Mesenchymal stem cell (in vitro differentiated cells and primary cell): ENCODE measurements at regions not wholly inside any gene's neighbourhood (a gene's known extent, or its start where the extent isn't known, plus 50 kb on each side); places are given as distances from the start of the nearest gene placed in this dataset.

Source experiments
- DNase-seq: peaks from one replicate; pipeline ENCODE4 v3.0.0-alpha.2; 2013
- H2AFZ ChIP-seq: one replicate; pipeline ENCODE4 v1.6.1; 2013; ENCODE audit warnings: low read depth, mild to moderate bottlenecking, control low read depth, inconsistent platforms, low read length, moderate library complexity
- H2AK5ac ChIP-seq: 2 replicates; pipeline ENCODE4 v1.6.1; 2013; ENCODE audit warnings: low read length, moderate library complexity, mild to moderate bottlenecking, inconsistent platforms; ENCODE audit not compliant: severe bottlenecking
- H2BK120ac ChIP-seq: one replicate; pipeline ENCODE4 v1.6.1; 2013; ENCODE audit warnings: low read depth, mild to moderate bottlenecking, inconsistent platforms, low read length, moderate library complexity
- H2BK12ac ChIP-seq, 2 experiments: one replicate each; pipeline ENCODE4 v1.6.1; 2013; ENCODE audit warnings: inconsistent platforms in 2 of 2, low read length in 2 of 2, mild to moderate bottlenecking in 2 of 2, moderate library complexity in 2 of 2, control low read depth in 1 of 2
- H2BK15ac ChIP-seq: one replicate; pipeline ENCODE4 v1.6.1; 2013; ENCODE audit warnings: mild to moderate bottlenecking, low read depth, inconsistent platforms; ENCODE audit not compliant: poor library complexity, severe bottlenecking
- H2BK5ac ChIP-seq: 2 replicates; pipeline ENCODE4 v1.6.1; 2013; ENCODE audit warnings: low read depth, mild to moderate bottlenecking, low read length, control low read depth, inconsistent platforms; ENCODE audit not compliant: poor library complexity, severe bottlenecking
- H3K14ac ChIP-seq, 2 experiments: one replicate each; pipeline ENCODE4 v1.6.1; 2013; ENCODE audit warnings: inconsistent platforms in 2 of 2, low read length in 2 of 2, control low read depth in 1 of 2, mild to moderate bottlenecking in 1 of 2, moderate library complexity in 1 of 2
- H3K18ac ChIP-seq, 2 experiments: one replicate each; pipeline ENCODE4 v1.6.1; 2013; ENCODE audit warnings: inconsistent platforms in 2 of 2, low read length in 2 of 2, control low read depth in 1 of 2, low read depth in 1 of 2, mild to moderate bottlenecking in 1 of 2
- H3K23ac ChIP-seq, 2 experiments: one replicate each; pipeline ENCODE4 v1.6.1; 2013; ENCODE audit warnings: inconsistent platforms in 2 of 2, low read length in 2 of 2, mild to moderate bottlenecking in 2 of 2, moderate library complexity in 2 of 2, control low read depth in 1 of 2
- H3K27ac ChIP-seq: 2 replicates; pipeline ENCODE4 v1.5.1; 2013; ENCODE audit warnings: mild to moderate bottlenecking, moderate library complexity, low read length, control low read depth, inconsistent platforms; ENCODE audit not compliant: poor library complexity, severe bottlenecking
- H3K27me3 ChIP-seq, 2 experiments: 2 replicates each; pipeline versions ENCODE4 v1.6.1 to v1.7.0; 2013; ENCODE audit warnings: low read length in 2 of 2, mild to moderate bottlenecking in 2 of 2, moderate library complexity in 2 of 2, control low read depth in 1 of 2, inconsistent platforms in 1 of 2; ENCODE audit not compliant: control insufficient read depth in 1 of 2, insufficient read depth in 1 of 2
- H3K36me3 ChIP-seq, 2 experiments: 2 replicates each; pipeline versions ENCODE4 v1.6.1 to v1.7.0; 2013; ENCODE audit warnings: low read length in 2 of 2, control low read depth in 1 of 2, inconsistent platforms in 1 of 2, low read depth in 1 of 2, mild to moderate bottlenecking in 1 of 2; ENCODE audit not compliant: insufficient read depth in 2 of 2, control insufficient read depth in 1 of 2
- H3K4ac ChIP-seq, 2 experiments: one replicate each; pipeline ENCODE4 v1.6.1; 2013; ENCODE audit warnings: inconsistent platforms in 2 of 2, low read length in 2 of 2, mild to moderate bottlenecking in 2 of 2, moderate library complexity in 2 of 2, control low read depth in 1 of 2, low read depth in 1 of 2
- H3K4me1 ChIP-seq: 2 replicates; pipeline ENCODE4 v1.6.1; 2013; ENCODE audit warnings: low read depth, low read length, control low read depth; ENCODE audit not compliant: control insufficient read depth, insufficient read depth
- H3K4me2 ChIP-seq: 2 replicates; pipeline ENCODE4 v1.6.1; 2013; ENCODE audit warnings: low read length, mild to moderate bottlenecking, inconsistent platforms; ENCODE audit not compliant: poor library complexity, severe bottlenecking
- H3K4me3 ChIP-seq, 2 experiments: 2 replicates each; pipeline versions ENCODE4 v1.5.1 to v1.7.0; 2013; ENCODE audit warnings: low read length in 2 of 2, mild to moderate bottlenecking in 2 of 2, control low read depth in 1 of 2, low read depth in 1 of 2; ENCODE audit not compliant: insufficient read depth in 1 of 2
- H3K79me1 ChIP-seq: replicated peaks from 2 replicates; pipeline ENCODE4 v1.6.1; 2013; ENCODE audit warnings: mild to moderate bottlenecking, control low read depth, low read length, inconsistent platforms; ENCODE audit not compliant: poor library complexity, severe bottlenecking
- H3K9ac ChIP-seq: 2 replicates; pipeline ENCODE4 v1.7.0; 2013; ENCODE audit warnings: mild to moderate bottlenecking, low read length, moderate library complexity
- H3K9me3 ChIP-seq: 2 replicates; pipeline ENCODE4 v1.7.0; 2013; ENCODE audit warnings: mild to moderate bottlenecking, low read length; ENCODE audit not compliant: control insufficient read depth
- H4K8ac ChIP-seq: one replicate; pipeline ENCODE4 v1.6.1; 2013; ENCODE audit warnings: inconsistent platforms, mild to moderate bottlenecking, low read length, moderate library complexity
- H4K91ac ChIP-seq: one replicate; pipeline ENCODE4 v1.6.1; 2013; ENCODE audit warnings: mild to moderate bottlenecking, low read length, inconsistent platforms
- WGBS: methylation state at CpG from one replicate; pipeline ENCODE4 v1.1.7; 2013; ENCODE audit warnings: mixed read lengths; 5-methylcytosine and 5-hydroxymethylcytosine counted together

DNA sequence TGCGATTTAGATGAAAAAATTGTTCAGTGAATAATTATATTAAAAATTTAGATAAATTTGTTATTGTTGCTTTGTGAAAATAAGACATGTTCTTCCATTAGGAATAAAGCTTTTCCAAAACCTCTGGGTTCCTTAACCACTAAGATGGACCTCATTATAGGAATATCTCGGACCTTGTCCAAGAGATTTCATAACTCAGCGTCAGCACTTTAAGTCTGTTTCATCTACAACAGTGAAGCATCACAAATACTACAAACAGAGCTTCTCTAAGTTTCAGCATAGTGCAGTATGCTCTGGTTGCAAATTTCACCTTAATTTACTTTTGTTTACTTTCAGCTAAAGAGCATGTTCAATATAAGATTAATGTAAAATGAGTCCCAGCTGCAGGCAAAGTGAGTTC is 150.3 kb downstream of the UBE2E3 start:
- Histone ChIP-seq H3K36me3 (no peaks in the 10 kb centered on the region), H4K91ac (no peak overlapping the region), H4K8ac (no peak overlapping the region), H3K23ac (no peak overlapping the region), H3K18ac (no peak overlapping the region), H3K4ac (no peak overlapping the region), H3K9me3 (peaks cover 14% of the 10 kb centered on the region), H3K27me3 (no peaks in the 10 kb centered on the region), H2AK5ac (no peak overlapping the region), H2AFZ (no peak overlapping the region), H2BK5ac (no peak overlapping the region), H3K14ac (no peak overlapping the region), H3K27ac (no peak overlapping the region), H3K4me3 (no peak overlapping the region), H3K4me1 (no peaks in the 10 kb centered on the region), H2BK120ac (no peak overlapping the region), H2BK12ac (no peak overlapping the region), H3K9ac (no peak overlapping the region), H3K4me2 (no peak overlapping the region), H3K79me1 (no peaks in the 10 kb centered on the region), H2BK15ac (no peak overlapping the region)
- DNase-seq: no peak
- 79% methylated on average over 2 of the region's 3 CpGs for WGBS

DNA sequence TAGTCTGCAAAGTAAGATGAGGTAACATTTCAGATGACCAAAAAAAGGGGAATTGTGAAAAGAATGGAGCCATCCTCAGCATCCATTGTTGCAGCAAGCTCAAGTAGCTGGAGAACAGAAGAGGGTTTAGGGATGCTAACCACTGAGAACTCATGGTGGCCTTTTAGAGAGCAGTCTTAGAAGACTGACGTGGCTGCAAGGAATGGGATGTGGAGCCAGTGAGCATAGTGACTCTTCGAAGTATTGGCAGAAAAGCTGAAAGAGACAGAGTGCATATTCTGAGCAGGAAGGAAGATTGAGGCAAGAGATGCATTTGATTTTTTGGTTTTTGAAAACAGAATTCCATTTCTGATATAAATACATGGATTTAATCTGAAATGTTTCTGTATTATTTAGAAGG is 151.2 kb downstream of the UBE2E3 start:
- DNase-seq: no peak
- Histone ChIP-seq H3K36me3 (no peaks in the 10 kb centered on the region), H3K9me3 (peaks cover 16% of the 10 kb centered on the region), H2BK120ac (no peak overlapping the region), H3K23ac (no peak overlapping the region), H2AFZ (no peak overlapping the region), H2BK15ac (no peak overlapping the region), H3K4me3 (no peak overlapping the region), H4K91ac (no peak overlapping the region), H2BK5ac (no peak overlapping the region), H3K4me2 (no peak overlapping the region), H3K4me1 (no peaks in the 10 kb centered on the region), H2BK12ac (no peak overlapping the region), H3K18ac (no peak overlapping the region), H4K8ac (no peak overlapping the region), H3K27ac (no peak overlapping the region), H3K79me1 (no peaks in the 10 kb centered on the region), H2AK5ac (no peak overlapping the region), H3K27me3 (no peaks in the 10 kb centered on the region), H3K9ac (no peak overlapping the region), H3K14ac (no peak overlapping the region), H3K4ac (no peak overlapping the region)
- WGBS: 98% methylated on average over 2 of the region's 2 CpGs

DNA sequence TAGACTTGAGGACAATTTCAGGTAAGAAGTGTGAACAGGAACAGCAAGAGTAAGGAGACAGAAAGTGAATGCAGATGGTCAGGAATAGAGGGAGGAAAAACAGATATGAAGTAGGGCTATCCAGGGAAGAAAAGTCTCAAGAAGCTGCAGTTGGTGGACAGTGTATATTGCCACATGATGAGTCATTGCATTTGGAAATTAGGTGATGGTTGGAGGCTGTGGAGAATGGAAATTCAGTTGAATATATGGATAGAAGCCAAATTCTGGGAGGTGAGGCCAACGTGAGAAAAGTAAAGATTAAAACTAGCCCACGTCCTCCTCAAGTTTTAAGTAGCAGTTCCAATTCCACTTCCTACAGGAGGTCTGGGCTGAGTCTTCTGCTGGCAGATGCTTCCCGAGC is 158.4 kb downstream of the UBE2E3 start:
- peak; percentile 46 for DNase-seq
- Histone ChIP-seq H2AK5ac (no peak overlapping the region), H3K9me3 (peaks cover 16% of the 10 kb centered on the region), H2BK15ac (no peak overlapping the region), H3K4me3 (no peak overlapping the region), H3K27me3 (no peaks in the 10 kb centered on the region), H4K8ac (no peak overlapping the region), H3K27ac (no peak overlapping the region), H3K14ac (no peak overlapping the region), H2AFZ (no peak overlapping the region), H2BK120ac (no peak overlapping the region), H3K4me1 (no peaks in the 10 kb centered on the region), H4K91ac (no peak overlapping the region), H3K79me1 (no peaks in the 10 kb centered on the region), H2BK5ac (no peak overlapping the region), H3K18ac (no peak overlapping the region), H3K23ac (no peak overlapping the region), H3K9ac (no peak overlapping the region), H3K36me3 (no peaks in the 10 kb centered on the region), H3K4me2 (no peak overlapping the region), H3K4ac (no peak overlapping the region), H2BK12ac (no peak overlapping the region)
- WGBS: 94% methylated on average over 2 of the region's 3 CpGs

DNA sequence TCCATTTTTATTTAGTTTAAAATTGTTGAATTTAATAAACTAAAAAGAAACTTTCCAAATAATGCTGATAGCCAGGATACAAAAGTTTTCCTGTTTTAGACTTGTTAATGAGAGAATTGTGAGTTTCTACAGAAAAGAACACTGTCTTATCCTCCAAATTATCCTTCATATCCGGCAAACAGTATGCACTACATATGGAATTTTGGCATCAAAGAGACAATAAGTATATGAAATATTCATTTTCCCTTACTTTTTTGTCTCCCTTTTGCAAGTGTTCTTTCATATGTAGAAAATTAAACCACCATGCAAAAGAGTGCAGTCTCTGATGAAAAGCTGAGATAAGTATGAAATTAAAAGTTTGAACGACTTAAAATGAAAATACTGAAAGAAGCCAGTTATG is 159.4 kb downstream of the UBE2E3 start:
- WGBS: no CpG with 5 or more reads among the region's 2 CpGs
- no peak overlapping the region for H3K4me3 ChIP-seq
- no peak for DNase-seq
- no peaks in the 10 kb centered on the region for H3K27me3 ChIP-seq
- H3K23ac ChIP-seq: no peak overlapping the region
- H2AFZ ChIP-seq: no peak overlapping the region
- no peak overlapping the region for H2BK120ac ChIP-seq
- H2BK15ac ChIP-seq: no peak overlapping the region
- H3K4ac ChIP-seq: no peak overlapping the region
- H3K9ac ChIP-seq: no peak overlapping the region
- no peaks in the 10 kb centered on the region for H3K79me1 ChIP-seq
- H3K4me2 ChIP-seq: no peak overlapping the region
- H3K27ac ChIP-seq: no peak overlapping the region
- H3K4me1 ChIP-seq: no peaks in the 10 kb centered on the region
- H3K36me3 ChIP-seq: no peaks in the 10 kb centered on the region
- H3K18ac ChIP-seq: no peak overlapping the region
- H2BK5ac ChIP-seq: no peak overlapping the region
- H2AK5ac ChIP-seq: no peak overlapping the region
- H3K14ac ChIP-seq: no peak overlapping the region
- no peak overlapping the region for H4K91ac ChIP-seq
- no peak overlapping the region for H4K8ac ChIP-seq
- H2BK12ac ChIP-seq: no peak overlapping the region
- peaks cover 9% of the 10 kb centered on the region for H3K9me3 ChIP-seq
